NOMO-1 (cell line): ENCODE measurements at regions not wholly inside any gene's neighbourhood (a gene's known extent, or its start where the extent isn't known, plus 50 kb on each side); places are given as distances from the start of the nearest gene placed in this dataset.

Source experiments
- DNase-seq, 2 experiments: peaks; one replicate each; lab custom pipeline; 2025; ENCODE audit not compliant: unreplicated experiment in 2 of 2; lab: John Stamatoyannopoulos, UW

DNA sequence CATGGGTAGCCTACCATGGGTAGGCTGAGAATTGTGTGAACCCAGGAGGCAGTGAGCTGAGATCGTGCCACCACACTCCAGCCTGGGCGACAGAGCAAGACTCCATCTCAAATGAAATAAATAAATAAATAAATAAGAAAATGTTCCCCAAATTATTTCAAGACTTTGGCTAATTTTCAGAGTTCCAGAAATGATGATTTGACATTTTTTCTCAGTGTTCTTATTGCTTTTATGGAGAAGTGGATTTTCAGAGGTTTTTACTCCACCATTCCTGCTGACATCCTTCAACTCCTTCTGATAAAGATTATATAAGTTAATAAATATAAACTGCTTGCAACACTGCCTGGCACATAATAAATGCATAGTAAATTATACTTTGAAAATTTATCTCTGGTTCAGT, 80.4 kb upstream of the PRKCQ start:
- DNase-seq, result no peak

DNA sequence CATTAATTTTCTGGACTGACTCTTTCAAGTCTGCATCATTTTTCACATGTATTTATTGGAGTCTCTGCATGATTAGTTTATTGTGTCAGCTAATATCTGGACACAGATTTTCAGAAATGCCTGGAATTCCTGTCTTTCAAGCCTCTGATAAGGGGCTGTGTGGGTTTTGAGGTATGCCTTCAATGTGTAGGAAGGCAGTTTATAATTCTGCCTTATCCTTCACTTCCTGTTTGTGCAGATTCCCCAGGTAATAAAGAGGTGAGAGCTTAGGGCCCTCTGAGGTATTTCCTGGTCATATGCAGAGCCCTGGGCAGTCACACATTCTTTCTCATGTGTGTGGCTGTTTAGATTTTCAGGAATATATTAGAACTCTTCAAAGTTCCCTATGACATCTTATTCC, 79.4 kb upstream of the PRKCQ start:
- DNase-seq, result no peak

DNA sequence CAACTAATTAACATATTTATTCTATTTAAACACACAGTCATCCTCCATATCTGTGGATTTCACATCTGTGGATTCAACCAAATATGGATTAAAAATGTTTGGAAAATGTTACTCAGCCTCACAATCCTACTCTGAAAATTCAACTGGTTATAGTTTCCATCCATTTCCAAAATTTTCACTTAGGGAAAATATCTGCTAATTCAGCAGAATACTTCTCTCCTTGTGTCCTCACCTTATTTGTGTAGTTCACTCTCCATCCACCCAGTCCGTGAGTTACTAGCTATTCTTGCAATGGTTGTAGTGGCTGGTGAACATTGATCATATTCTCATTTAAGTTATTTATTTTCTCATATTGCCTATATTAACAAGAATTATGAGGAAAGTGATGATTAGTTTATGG, 77.6 kb upstream of the PRKCQ start:
- DNase-seq, result no peak

DNA sequence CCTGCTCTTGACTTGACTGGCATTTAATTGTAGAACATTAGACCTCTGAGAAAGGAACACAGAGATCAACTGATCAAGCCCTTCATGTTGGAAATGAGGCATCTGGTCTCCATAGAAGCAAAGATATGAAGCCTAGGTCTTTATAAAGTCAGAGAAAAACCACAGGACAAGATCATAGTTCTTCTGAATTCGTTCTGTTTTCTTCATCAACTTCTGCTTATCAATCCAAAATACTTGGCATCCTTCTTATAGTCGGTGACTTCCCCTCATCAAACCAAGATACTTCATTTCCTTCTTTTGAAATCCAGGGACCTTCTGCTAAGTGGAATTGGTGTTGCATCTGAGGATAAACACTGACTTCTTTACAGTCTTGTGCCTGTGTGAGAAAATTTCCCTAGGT, 77.1 kb upstream of the PRKCQ start:
- no peak for DNase-seq

DNA sequence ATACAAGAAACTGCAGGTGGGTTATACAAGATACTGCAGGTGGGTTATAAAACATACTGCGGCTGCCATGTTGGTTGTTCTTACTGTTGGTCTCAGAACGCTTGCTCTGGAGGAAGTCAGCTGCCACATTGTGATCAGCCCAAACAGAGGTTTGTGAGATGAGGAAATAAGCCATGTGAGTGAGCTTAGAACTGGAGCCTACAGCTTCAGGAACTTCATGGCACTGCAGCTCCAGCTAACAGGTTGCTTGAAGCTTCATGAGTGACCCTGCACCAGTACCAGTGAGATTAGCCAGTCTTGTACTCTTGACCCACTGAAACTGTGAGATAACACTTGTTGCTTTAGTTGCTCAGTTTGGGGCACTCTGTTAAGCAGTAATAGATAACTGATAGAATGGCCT, 74.5 kb upstream of the PRKCQ start:
- no peak for DNase-seq

DNA sequence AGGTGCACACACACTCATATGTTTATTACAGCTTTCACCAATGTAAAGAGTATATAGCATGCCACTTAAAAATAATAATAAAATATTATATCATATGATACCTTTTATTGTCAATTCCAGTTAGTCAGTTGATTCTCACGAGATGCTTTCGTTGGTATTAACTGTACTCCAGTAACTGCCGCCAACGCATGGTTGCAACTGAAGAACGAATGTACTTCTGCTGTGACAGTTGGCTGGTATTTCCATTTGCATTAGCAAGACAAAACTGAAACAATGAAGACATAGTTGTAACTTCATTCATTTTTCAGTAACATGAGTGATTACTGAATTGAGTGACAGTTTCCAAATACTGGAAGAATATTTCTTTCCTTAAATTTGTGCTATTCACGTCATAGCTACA, 70.5 kb upstream of the PRKCQ start:
- no peak for DNase-seq

DNA sequence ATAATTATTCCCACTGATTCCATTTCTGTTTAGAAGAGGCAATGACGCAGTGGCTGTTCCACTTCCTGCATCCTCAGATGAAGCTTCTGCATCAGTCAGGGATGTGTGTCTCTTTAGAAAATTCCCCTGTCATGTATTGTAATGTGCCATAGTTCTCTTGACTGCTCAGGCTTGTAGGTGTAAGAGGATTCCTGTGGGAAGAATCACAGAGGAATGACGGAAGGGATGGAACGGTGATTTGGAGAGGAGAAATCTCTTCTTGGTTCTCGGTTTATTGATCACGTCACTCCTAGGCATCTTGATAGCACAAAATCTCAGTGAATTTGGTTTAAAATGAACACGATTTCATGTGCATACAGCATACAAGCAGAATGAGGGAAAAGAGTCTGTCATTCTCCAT, 69.8 kb upstream of the PRKCQ start:
- no peak for DNase-seq

DNA sequence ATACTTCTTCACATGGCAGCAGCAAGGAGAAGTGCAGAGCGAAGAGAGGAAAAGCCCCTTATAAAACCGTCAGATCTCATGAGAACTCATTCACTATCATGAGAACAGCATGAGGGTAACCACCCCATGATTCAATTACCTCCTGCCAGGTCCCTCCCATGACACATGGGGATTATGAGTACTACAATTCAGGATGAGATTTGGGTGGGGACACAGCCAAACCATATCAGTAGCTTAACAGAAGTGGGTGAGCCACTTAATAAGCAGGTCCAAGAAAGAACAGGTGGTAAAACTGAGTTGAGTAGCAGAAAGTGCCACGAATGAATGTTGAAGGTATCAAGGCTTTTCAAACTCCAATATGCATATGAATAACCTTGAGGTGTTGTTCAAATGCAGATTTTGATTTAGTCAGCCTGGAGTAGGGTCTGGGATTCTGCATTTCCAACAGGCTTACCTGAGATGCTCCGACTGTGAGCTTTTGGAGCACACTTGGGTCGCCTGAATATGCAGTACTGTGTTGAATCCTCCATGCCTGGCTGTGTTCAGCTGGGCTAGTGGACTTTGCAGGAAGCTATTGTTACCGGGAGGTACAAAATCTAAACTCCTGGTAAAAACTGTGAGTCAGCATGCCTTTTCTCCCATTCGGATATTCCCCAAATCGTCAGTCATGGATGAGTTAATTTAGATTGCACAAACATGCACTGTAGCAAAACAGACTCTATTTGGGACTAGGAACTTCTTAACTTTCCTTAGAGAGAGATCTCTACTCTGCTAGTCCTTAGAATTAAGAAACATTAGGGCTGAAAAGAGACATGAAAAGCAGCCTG, 69.0 kb upstream of the PRKCQ start:
- DNase-seq, result no peak

DNA sequence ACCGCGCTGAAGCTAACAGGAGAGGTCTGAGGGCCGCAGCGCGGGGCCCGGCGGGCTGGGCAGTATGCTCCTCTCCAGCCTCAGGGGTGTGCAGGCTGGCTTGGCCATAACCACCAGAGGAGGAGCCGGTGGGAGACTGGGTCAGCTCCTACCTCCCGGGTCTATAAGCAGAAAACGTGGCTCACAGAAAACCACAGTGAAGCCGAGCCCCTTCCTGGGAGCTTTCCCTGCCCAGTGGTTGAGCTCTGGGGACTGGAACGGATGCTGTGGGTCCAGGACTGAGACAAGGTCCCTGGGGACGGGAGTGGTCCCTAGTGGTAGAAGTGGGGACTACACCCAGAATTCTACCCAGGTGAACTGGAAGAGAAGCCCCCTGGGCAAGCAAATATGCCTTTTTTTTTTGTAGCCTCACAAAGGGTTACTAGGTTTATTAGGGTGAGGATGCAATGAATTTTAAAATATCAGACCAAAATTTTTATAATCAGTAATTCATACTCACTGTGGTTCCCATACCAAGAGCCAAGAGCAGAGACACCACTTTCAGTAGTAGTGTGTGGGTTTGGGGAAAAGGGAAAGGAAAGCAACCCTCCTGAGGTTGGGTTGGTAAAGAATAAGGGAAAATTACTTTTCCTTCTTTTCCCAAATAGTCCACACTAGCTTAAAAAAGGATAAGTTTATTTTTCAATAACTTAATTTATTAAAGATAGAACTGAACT, 67.9 kb upstream of the PRKCQ start:
- DNase-seq, result no peak

DNA sequence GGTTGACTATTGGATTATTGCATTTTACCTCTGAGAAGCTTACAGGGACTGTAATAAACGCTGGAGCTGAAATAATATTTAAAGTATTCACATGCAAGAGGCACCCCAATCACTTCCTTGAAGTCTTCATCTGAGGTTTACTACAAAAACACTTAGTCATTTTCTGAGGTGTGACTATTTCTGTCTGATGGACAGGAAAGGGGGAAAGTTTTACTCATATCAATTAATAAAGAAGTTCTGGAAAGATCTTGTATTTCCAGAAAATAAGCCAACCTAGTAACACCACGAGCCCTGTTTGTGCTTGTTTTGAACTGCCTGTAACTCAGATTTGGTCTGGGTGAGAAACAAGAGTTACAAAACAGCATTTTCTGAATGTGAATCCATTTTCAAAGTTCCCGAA, 63.9 kb upstream of the PRKCQ start:
- no peak for DNase-seq

DNA sequence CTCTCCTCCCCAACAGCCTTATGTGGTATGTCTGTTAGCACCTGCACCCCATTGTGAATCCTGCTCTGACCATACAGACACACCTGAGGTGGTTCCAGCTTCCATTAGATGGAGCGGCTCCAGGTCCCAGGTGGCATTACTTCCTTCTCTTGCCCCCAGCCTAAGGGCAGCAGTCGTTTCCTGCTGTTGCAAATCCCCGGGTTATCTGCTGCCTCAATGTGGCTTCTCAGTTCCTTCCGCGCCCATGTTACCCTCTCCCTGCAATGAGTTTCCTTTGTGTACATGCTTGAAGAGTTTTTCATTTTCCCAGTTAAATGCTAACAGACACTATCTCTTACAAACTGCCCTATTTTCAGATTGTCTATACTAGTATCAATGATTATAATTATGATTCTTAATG, 62.8 kb upstream of the PRKCQ start:
- DNase-seq, result no peak

DNA sequence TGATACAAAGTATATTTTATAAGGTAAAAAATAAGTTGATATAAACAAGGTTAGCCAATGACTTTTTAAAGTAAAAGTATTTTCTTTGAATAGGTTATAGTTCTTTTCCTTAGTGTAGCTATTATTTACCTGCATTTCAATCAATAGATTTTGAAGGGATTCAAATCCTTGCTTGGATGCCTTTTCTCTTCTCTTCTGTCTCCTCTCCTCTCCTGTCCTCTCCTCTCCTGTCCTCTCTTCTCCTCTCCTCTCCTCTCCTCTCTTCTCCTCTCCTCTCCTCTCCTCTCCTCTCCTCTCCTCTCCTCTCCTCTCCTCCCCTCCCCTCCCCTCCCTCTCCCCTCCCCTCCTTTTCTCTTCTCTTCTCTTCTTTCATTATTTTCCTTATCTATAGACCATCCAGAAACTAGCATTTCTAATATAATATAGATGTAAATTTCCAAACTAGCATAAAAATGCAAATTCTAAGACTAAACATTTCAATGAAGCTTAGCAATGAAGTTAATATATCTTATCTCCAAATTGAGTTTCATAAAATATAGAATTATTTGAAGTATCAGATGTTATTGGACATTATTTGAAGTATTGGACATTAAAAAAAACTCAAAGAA, 60.5 kb upstream of the PRKCQ start:
- DNase-seq, result no peak

DNA sequence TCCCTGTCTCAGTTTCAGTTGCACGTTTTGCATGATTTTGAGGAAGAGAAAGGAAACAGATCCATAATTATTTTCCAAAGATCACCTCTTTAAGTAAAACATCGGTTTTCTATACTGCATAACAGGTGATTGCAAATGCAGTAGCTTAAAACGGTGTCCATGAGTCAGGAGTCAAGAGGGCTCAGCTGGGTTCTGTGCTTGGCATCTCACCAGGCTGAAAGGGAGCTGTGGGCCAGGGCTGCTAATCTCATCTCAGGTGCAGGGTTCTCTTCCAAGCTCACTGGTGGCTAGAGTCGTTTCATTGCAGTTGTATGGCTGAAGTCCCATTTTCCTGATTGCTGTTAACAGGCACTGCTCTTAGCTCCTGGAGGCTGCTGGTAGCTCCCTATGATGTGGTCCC, 57.0 kb upstream of the PRKCQ start:
- no peak for DNase-seq

DNA sequence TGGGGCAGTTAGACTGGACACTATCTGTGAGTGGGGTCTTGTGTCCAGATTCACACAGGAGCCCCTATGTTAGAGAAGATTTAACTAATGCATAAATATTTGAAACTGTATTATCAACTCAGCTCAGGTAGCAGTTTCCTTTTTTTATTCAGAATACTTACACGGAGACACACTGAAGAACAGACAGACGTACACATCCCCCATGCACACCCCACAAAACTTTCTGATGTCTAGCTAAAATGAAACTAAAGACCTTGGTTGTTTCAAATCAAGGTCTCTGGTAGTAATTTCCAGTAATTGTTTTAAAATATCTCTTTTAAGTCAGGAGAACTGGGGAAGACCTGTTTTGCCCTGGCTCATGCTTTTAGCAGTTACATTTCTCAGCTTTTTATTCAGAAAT, 55.7 kb upstream of the PRKCQ start:
- DNase-seq, result no peak
